IMR-90 (cell line): ENCODE measurements at regions not wholly inside any gene's neighbourhood (a gene's known extent, or its start where the extent isn't known, plus 50 kb on each side); places are given as distances from the start of the nearest gene placed in this dataset.

Experiments used
- ATAC-seq: fragments of 200-7000 bp; cut with Tn5 transposase; 2 replicates; pipeline ENCODE4 v1.9.1; 2020; ENCODE audit warnings: low read depth, mild to moderate bottlenecking, moderate library complexity
- BruUV-seq: library from RNA; stranded (reverse); fragments of 400-500 nt; replicated peaks from 2 replicates; lab custom pipeline; 2021; lab: Mats Ljungman, UMichigan
- CTCF ChIA-PET: fragments of 300-600 bp; formaldehyde crosslinking; extraction: SDS; loops from one replicate; lab custom pipeline; 2021; ENCODE audit warnings: antibody characterized with exemption; lab: Yijun Ruan, JAX
- POLR2A ChIA-PET: fragments of 300-600 bp; sonication (Branson Sonifier 250); formaldehyde crosslinking; loops from one replicate; lab custom pipeline; 2022; ENCODE audit warnings: antibody characterized with exemption; ENCODE audit not compliant: unreplicated experiment; lab: Charles Lee
- DNase-seq: peaks from one replicate; pipeline ENCODE4 v3.0.0; 2013
- H2AFZ ChIP-seq: replicated peaks from 2 replicates; pipeline ENCODE3; 2013; ENCODE audit warnings: low read length, mild to moderate bottlenecking; ENCODE audit not compliant: poor library complexity
- H2AK5ac ChIP-seq: 2 replicates; pipeline ENCODE4 v1.6.1; 2013; ENCODE audit warnings: low read depth, low read length, inconsistent platforms
- H2AK9ac ChIP-seq: replicated peaks from 2 replicates; pipeline ENCODE3; 2013; ENCODE audit warnings: mild to moderate bottlenecking, low read depth, low read length, moderate library complexity; ENCODE audit not compliant: poor library complexity
- H2BK120ac ChIP-seq: 2 replicates; pipeline ENCODE4 v1.6.1; 2013; ENCODE audit warnings: low read depth, low read length, inconsistent platforms
- H2BK15ac ChIP-seq: 3 replicates; pipeline ENCODE4 v1.6.1; 2013; ENCODE audit warnings: low read depth, low read length, inconsistent platforms
- H2BK20ac ChIP-seq: 2 replicates; pipeline ENCODE4 v1.6.1; 2013; ENCODE audit warnings: low read depth, mild to moderate bottlenecking, inconsistent platforms, low read length, moderate library complexity
- H2BK5ac ChIP-seq: 2 replicates; pipeline ENCODE4 v1.6.1; 2013; ENCODE audit warnings: mild to moderate bottlenecking, low read depth, low read length, inconsistent platforms; ENCODE audit not compliant: poor library complexity, severe bottlenecking
- H3K14ac ChIP-seq: replicated peaks from 2 replicates; pipeline ENCODE4 v1.6.1; 2013; ENCODE audit warnings: low read depth, low read length, inconsistent platforms
- H3K18ac ChIP-seq: 2 replicates; pipeline ENCODE4 v1.6.1; 2013; ENCODE audit warnings: low read depth, low read length, control low read depth
- H3K23ac ChIP-seq: 2 replicates; pipeline ENCODE4 v1.6.1; 2013; ENCODE audit warnings: low read depth, low read length, inconsistent platforms
- H3K27ac ChIP-seq: 2 replicates; pipeline ENCODE4 v1.5.1; 2013; ENCODE audit warnings: mild to moderate bottlenecking, control low read depth, low read length; ENCODE audit not compliant: insufficient read depth
- H3K27me3 ChIP-seq: 2 replicates; pipeline ENCODE4 v1.6.1; 2013; ENCODE audit warnings: low read length; ENCODE audit not compliant: control insufficient read depth, insufficient read depth
- H3K36me3 ChIP-seq: 2 replicates; pipeline ENCODE4 v1.6.1; 2013; ENCODE audit warnings: low read length, mixed read lengths; ENCODE audit not compliant: control insufficient read depth, insufficient read depth
- H3K4ac ChIP-seq: 2 replicates; pipeline ENCODE4 v1.6.1; 2013; ENCODE audit warnings: low read depth, low read length, inconsistent platforms
- H3K4me1 ChIP-seq: 2 replicates; pipeline ENCODE4 v1.6.1; 2013; ENCODE audit warnings: low read length, mixed read lengths; ENCODE audit not compliant: control insufficient read depth, insufficient read depth
- H3K4me2 ChIP-seq: 2 replicates; pipeline ENCODE4 v1.6.1; 2013; ENCODE audit warnings: low read depth, mild to moderate bottlenecking, control low read depth, low read length, moderate library complexity
- H3K4me3 ChIP-seq: 2 replicates; pipeline ENCODE4 v1.5.1; 2013; ENCODE audit warnings: low read depth, mild to moderate bottlenecking, control low read depth, low read length, moderate library complexity; ENCODE audit not compliant: insufficient read depth
- H3K56ac ChIP-seq: 2 replicates; pipeline ENCODE4 v1.6.1; 2013; ENCODE audit warnings: low read length, inconsistent platforms; ENCODE audit not compliant: insufficient read depth; ENCODE audit errors: extremely low read depth
- H3K79me1 ChIP-seq, 2 experiments: 2 replicates each; pipeline ENCODE4 v1.6.1; 2013; ENCODE audit warnings: low read length in 2 of 2, inconsistent platforms in 1 of 2, low read depth in 1 of 2
- H3K9ac ChIP-seq: 2 replicates; pipeline ENCODE4 v1.6.1; 2013; ENCODE audit warnings: low read depth, low read length, control low read depth
- H3K9me1 ChIP-seq: 2 replicates; pipeline ENCODE4 v1.6.1; 2013; ENCODE audit warnings: low read length, inconsistent platforms; ENCODE audit not compliant: insufficient read depth
- H3K9me3 ChIP-seq: 2 replicates; pipeline ENCODE4 v1.6.1; 2013; ENCODE audit warnings: low read length; ENCODE audit not compliant: control insufficient read depth, insufficient read depth
- H4K20me1 ChIP-seq: 2 replicates; pipeline ENCODE4 v1.6.1; 2013; ENCODE audit warnings: low read length, inconsistent platforms; ENCODE audit not compliant: insufficient read depth
- H4K5ac ChIP-seq: 2 replicates; pipeline ENCODE4 v1.6.1; 2013; ENCODE audit warnings: mild to moderate bottlenecking, low read depth, low read length, control low read depth
- H4K8ac ChIP-seq, 2 experiments: 2 replicates each; pipeline ENCODE4 v1.6.1; 2013; ENCODE audit warnings: low read depth in 2 of 2, low read length in 2 of 2, control low read depth in 1 of 2, inconsistent platforms in 1 of 2
- H4K91ac ChIP-seq: 2 replicates; pipeline ENCODE4 v1.6.1; 2013; ENCODE audit warnings: low read depth, low read length, inconsistent platforms; ENCODE audit not compliant: insufficient read depth
- CEBPB ChIP-seq: IDR thresholded peaks from 2 replicates; pipeline ENCODE4 v1.6.1; 2012; ENCODE audit warnings: low read depth, low read length, improper control_type of control experiment
- CHD1 ChIP-seq: IDR thresholded peaks from 2 replicates; pipeline ENCODE4 v1.6.1; 2012; ENCODE audit warnings: low read depth, low read length, improper control_type of control experiment
- FOS ChIP-seq: fragments of 150-350 bp; IDR thresholded peaks from 2 replicates; pipeline ENCODE4 v1.6.1; 2016; ENCODE audit warnings: low read depth, low read length
- MAFK ChIP-seq: IDR thresholded peaks from 2 replicates; pipeline ENCODE4 v1.6.1; 2012; ENCODE audit warnings: low read depth, low read length, improper control_type of control experiment
- MAZ ChIP-seq: IDR thresholded peaks from 2 replicates; pipeline ENCODE4 v1.6.1; 2012; ENCODE audit warnings: low read depth, mild to moderate bottlenecking, low read length, improper control_type of control experiment, moderate library complexity, borderline replicate concordance
- MXI1 ChIP-seq: IDR thresholded peaks from 2 replicates; pipeline ENCODE4 v1.6.1; 2012; ENCODE audit warnings: low read depth, mild to moderate bottlenecking, low read length, moderate library complexity, borderline replicate concordance
- NFE2L2 ChIP-seq: fragments of 150-350 bp; IDR thresholded peaks from 2 replicates; pipeline ENCODE4 v1.6.1; 2016; ENCODE audit warnings: low read depth, mild to moderate bottlenecking, low read length
- POLR2A ChIP-seq: IDR thresholded peaks from 2 replicates; pipeline ENCODE4 v1.6.1; 2012; ENCODE audit warnings: mild to moderate bottlenecking, low read depth, low read length
- RAD21 ChIP-seq: IDR thresholded peaks from 2 replicates; pipeline ENCODE4 v1.6.1; 2012; ENCODE audit warnings: low read length, improper control_type of control experiment
- RCOR1 ChIP-seq: IDR thresholded peaks from 2 replicates; pipeline ENCODE4 v1.6.1; 2012; ENCODE audit warnings: mild to moderate bottlenecking, low read length, improper control_type of control experiment; ENCODE audit not compliant: insufficient replicate concordance
- RFX5 ChIP-seq: IDR thresholded peaks from 2 replicates; pipeline ENCODE4 v1.8.0; 2012; ENCODE audit warnings: low read depth, mild to moderate bottlenecking, low read length, moderate library complexity
- SMC3 ChIP-seq: fragments of 150-350 bp; IDR thresholded peaks from 2 replicates; pipeline ENCODE4 v1.6.1; 2016; ENCODE audit warnings: low read depth, mild to moderate bottlenecking, antibody characterized with exemption, low read length, moderate library complexity
- WGBS, 2 experiments: methylation state at CpG; one replicate each; pipeline versions ENCODE4 v1.1.5 to v1.1.7; 2013; ENCODE audit warnings: missing lambda C conversion rate in 2 of 2; ENCODE audit not compliant: insufficient read length in 1 of 2; ENCODE audit errors: extremely low coverage in 2 of 2; 5-methylcytosine and 5-hydroxymethylcytosine counted together
- dilution Hi-C: fragments of 300-500 bp; cut with HindIII; formaldehyde crosslinking; loops from one replicate; pipeline ENCODE4 v1.14.3; 2018; ENCODE audit warnings: low sequenced_read_pairs; ENCODE audit not compliant: unreplicated experiment
- in situ Hi-C: fragments of 300-500 bp; cut with MboI; formaldehyde crosslinking; loops from 3 replicates; pipeline ENCODE4 v1.14.3; 2019; ENCODE audit warnings: low sequenced_read_pairs, inconsistent platforms, mixed read lengths
- intact Hi-C: fragments of 100-400 bp; cut with micrococcal nuclease; formaldehyde crosslinking; loops from 2 replicates; pipeline ENCODE4 v1.10.0; 2022
- TF ChIP-seq, protein P1 (sequence below): fragments of 150-350 bp; IDR thresholded peaks from 2 replicates; pipeline ENCODE4 v1.6.1; 2016; ENCODE audit warnings: low read depth, mild to moderate bottlenecking, low read length, moderate library complexity, borderline replicate concordance
- TF ChIP-seq, protein P2 (sequence below): conservative IDR thresholded peaks from 2 replicates; pipeline ENCODE4 v1.5.1; 2012; ENCODE audit warnings: mild to moderate bottlenecking, low read depth, low read length, improper control_type of control experiment
- TF ChIP-seq, protein P3 (sequence below): fragments of 150-350 bp; IDR thresholded peaks from 2 replicates; pipeline ENCODE4 v1.6.1; 2017; ENCODE audit warnings: mild to moderate bottlenecking, antibody characterized with exemption, low read length, low read depth

DNA sequence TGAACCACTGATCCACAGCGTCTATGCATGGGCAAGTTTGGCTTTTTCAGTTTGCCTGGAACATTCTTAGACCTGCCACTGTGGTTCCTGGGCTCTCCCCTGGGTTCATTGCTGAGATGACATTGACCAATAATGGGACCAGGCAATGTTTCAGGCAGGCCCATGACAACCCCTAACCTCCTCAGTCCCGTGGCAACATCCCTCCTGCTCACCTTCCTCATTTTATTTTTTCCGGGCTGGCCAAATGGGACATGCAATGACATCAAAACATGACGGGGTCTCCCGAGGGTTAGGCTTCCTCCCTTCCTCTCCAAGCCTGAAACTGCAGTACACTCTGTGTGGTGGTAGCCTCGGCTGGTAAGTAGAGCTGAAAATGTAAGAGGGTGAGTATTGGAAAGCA lies 234.0 kb upstream of the RREB1 start:
- H2AK9ac ChIP-seq: no peak overlapping the region
- no peak overlapping the region for H4K8ac ChIP-seq
- H3K36me3 ChIP-seq: no peaks in the 10 kb centered on the region
- dilution Hi-C loops: no loop called here
- H3K9me1 ChIP-seq: no peaks in the 10 kb centered on the region
- ATAC-seq: no peak
- no peak overlapping the region for H4K5ac ChIP-seq
- no peak overlapping the region for H2BK120ac ChIP-seq
- H2AFZ ChIP-seq: no peak overlapping the region
- H3K4me1 ChIP-seq: peaks cover under 1% of the 10 kb centered on the region; the same call in 1 of the 2 replicates
- in situ Hi-C loops: no loop called here
- WGBS, 2 experiments: 20% methylated on average over 1 of the region's 6 CpGs; no CpG with 5 or more reads in 1 of the 2 experiments
- H3K23ac ChIP-seq: no peak overlapping the region
- H2BK20ac ChIP-seq: no peak overlapping the region
- no peak overlapping the region for H3K4me3 ChIP-seq
- H4K20me1 ChIP-seq: no peaks in the 10 kb centered on the region
- no TSS peak for BruUV-seq
- TF ChIP-seq NFE2L2: no peak
- no peak for TF ChIP-seq CEBPB
- no peak for TF ChIP-seq RFX5
- no peak for TF ChIP-seq RCOR1
- TF ChIP-seq, protein P1, sequence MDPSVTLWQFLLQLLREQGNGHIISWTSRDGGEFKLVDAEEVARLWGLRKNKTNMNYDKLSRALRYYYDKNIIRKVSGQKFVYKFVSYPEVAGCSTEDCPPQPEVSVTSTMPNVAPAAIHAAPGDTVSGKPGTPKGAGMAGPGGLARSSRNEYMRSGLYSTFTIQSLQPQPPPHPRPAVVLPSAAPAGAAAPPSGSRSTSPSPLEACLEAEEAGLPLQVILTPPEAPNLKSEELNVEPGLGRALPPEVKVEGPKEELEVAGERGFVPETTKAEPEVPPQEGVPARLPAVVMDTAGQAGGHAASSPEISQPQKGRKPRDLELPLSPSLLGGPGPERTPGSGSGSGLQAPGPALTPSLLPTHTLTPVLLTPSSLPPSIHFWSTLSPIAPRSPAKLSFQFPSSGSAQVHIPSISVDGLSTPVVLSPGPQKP: no peak
- TF ChIP-seq FOS: no peak
- TF ChIP-seq SMC3: no peak
- no peak for TF ChIP-seq MAZ
- no peak for TF ChIP-seq MAFK
- no peak for TF ChIP-seq CHD1
- TF ChIP-seq, protein P2, sequence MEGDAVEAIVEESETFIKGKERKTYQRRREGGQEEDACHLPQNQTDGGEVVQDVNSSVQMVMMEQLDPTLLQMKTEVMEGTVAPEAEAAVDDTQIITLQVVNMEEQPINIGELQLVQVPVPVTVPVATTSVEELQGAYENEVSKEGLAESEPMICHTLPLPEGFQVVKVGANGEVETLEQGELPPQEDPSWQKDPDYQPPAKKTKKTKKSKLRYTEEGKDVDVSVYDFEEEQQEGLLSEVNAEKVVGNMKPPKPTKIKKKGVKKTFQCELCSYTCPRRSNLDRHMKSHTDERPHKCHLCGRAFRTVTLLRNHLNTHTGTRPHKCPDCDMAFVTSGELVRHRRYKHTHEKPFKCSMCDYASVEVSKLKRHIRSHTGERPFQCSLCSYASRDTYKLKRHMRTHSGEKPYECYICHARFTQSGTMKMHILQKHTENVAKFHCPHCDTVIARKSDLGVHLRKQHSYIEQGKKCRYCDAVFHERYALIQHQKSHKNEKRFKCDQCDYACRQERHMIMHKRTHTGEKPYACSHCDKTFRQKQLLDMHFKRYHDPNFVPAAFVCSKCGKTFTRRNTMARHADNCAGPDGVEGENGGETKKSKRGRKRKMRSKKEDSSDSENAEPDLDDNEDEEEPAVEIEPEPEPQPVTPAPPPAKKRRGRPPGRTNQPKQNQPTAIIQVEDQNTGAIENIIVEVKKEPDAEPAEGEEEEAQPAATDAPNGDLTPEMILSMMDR: no peak
- TF ChIP-seq, protein P3, sequence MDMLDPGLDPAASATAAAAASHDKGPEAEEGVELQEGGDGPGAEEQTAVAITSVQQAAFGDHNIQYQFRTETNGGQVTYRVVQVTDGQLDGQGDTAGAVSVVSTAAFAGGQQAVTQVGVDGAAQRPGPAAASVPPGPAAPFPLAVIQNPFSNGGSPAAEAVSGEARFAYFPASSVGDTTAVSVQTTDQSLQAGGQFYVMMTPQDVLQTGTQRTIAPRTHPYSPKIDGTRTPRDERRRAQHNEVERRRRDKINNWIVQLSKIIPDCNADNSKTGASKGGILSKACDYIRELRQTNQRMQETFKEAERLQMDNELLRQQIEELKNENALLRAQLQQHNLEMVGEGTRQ: no peak
- no peak for TF ChIP-seq POLR2A
- no peak for TF ChIP-seq MXI1
- no peak for TF ChIP-seq RAD21
- H3K9me3 ChIP-seq: no peaks in the 10 kb centered on the region
- H4K91ac ChIP-seq: no peak overlapping the region
- no peak for DNase-seq
- intact Hi-C loops: no loop called here
- H3K79me1 ChIP-seq: no peaks in the 10 kb centered on the region
- H3K18ac ChIP-seq: no peak overlapping the region
- CTCF ChIA-PET: no interaction called here
- H3K14ac ChIP-seq: no peak overlapping the region
- no peak overlapping the region for H3K4me2 ChIP-seq
- no peak overlapping the region for H3K27ac ChIP-seq
- POLR2A ChIA-PET: no interaction called here
- no peak overlapping the region for H2BK5ac ChIP-seq
- H3K4ac ChIP-seq: no peak overlapping the region
- no peaks in the 10 kb centered on the region for H3K27me3 ChIP-seq
- H3K56ac ChIP-seq: no peak overlapping the region
- H2AK5ac ChIP-seq: no peak overlapping the region
- no peak overlapping the region for H3K9ac ChIP-seq
- H2BK15ac ChIP-seq: no peak overlapping the region
